SK-MEL-5 (cell line): ENCODE measurements at regions not wholly inside any gene's neighbourhood (a gene's known extent, or its start where the extent isn't known, plus 50 kb on each side); places are given as distances from the start of the nearest gene placed in this dataset.
"Not testable (repeated sequence)": the region's sequence is repeated elsewhere in the genome, so short reads cannot be mapped to it uniquely, and the experiment has no call there.

Experiments used
- DNase-seq: peaks from one replicate; pipeline ENCODE4 v3.0.0-alpha.2; 2016; ENCODE audit warnings: low read depth, low spot score
- in situ Hi-C: cut with HindIII; loops from 2 replicates; pipeline ENCODE4 v1.10.0; 2016; ENCODE audit warnings: low sequenced_read_pairs, high pct_unique_total_duplicates, low pct_unique_long_range_greater_than_20kb

GRCh38 chr18:75735291-75735690, 307.8 kb upstream of the SMIM21 start:
- in situ Hi-C loops, result no loop called here
- no peak for DNase-seq

GRCh38 chr18:75730249-75730648, 302.7 kb upstream of the SMIM21 start:
- in situ Hi-C loops, result no loop called here
- DNase-seq, result no peak

GRCh38 chr18:75728621-75729020, 301.1 kb upstream of the SMIM21 start:
- in situ Hi-C loops, result no loop called here
- DNase-seq, result no peak

GRCh38 chr18:75727456-75727855, 300.0 kb upstream of the SMIM21 start:
- in situ Hi-C loops, result no loop called here
- peak; percentile 64 for DNase-seq

DNA sequence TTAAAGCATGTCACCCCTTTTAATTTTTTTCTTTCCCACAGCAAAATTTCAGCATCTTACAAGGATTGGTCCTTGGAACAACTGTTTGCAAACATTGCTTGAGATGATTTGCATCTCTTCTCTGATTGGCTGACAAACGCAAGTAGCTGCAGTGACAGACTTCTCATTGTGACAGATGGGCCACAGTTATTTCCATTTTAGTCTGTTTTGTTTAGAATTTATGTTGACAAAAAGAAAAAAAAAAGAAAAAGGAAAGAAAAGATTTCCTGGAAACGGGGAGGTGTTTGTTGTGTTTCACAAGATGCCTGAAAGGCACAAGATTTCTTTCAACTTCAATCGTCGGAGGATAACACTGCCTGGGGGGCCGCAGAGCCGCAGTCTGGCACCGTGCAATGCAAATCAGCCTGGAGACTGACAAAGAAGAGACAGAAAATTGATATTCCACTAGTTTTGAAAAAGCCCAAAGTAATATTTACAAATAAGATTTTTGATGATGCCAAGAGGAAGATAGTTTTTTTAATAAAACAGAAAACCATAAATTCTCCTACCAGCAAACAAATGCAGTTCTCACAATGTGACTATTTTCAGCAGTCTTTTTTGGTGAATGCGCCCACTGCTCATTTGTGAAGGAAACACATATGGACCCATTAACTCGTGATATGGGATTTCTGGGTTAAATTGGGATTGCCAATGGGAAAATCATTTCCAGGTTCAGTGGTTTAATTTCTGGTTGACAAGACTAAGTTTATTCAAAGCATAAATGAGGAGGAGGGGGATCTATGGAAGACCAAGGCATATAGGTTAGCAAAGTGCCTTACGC, 296.2 kb upstream of the SMIM21 start:
- DNase-seq, result no peak
- in situ Hi-C loops, result no loop called here

- in situ Hi-C loops, result no loop called here
Observed at GRCh38 chr18:75714766-75715165, 287.3 kb upstream of the SMIM21 start.

GRCh38 chr18:75712124-75712867, 284.8 kb upstream of the SMIM21 start:
- in situ Hi-C loops, result not testable (repeated sequence)
- peak; percentile 40 for DNase-seq

More at GRCh38 chr18:75714766-75715165, 287.3 kb upstream of the SMIM21 start:
- DNase-seq, result no peak

GRCh38 chr18:75700561-75700960, 273.1 kb upstream of the SMIM21 start:
- in situ Hi-C loops, result no loop called here
- no peak for DNase-seq

GRCh38 chr18:75698861-75699260, 271.4 kb upstream of the SMIM21 start:
- in situ Hi-C loops, result no loop called here
- no peak for DNase-seq

DNA sequence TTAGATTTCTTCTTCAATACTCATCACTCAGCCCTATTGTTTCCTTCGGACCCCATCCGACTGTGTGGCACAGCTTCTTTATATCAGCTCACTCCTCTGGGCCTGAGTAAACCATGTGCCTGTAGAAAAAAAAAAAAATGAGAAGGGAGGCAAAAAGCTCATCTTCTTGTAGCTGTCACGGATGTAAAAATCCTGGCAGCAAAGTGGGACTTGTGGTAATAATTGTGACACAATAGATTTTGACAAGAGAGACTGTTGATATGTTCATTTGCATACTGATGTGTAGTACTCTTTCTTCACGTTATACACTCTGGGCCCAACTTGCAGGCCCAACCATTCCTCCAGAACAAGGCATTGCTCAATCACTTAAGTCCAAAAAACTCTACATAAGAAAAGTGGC, 270.0 kb upstream of the SMIM21 start:
- in situ Hi-C loops, result no loop called here
- DNase-seq, result no peak

DNA sequence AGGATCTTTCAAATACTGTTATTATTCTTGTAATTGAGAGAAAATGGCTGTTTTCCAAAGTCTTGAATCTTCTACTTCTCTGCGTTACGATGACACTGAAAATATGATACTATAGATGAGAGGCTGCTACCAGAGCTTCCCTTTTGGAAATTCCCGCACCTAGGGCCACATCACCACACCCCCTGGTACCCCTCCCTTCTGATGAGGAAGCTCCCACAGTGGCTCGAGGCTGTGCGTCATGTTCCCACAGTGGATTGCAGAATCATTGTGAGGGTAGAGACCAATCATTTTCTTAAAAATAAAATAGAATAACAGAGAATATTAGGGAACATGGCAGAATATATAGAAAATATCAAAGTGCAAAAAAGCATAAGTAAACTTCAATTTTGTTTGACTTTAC, 268.9 kb upstream of the SMIM21 start:
- no peak for DNase-seq
- in situ Hi-C loops, result no loop called here

GRCh38 chr18:75694292-75694691, 266.8 kb upstream of the SMIM21 start:
- in situ Hi-C loops, result no loop called here
- DNase-seq, result no peak

DNA sequence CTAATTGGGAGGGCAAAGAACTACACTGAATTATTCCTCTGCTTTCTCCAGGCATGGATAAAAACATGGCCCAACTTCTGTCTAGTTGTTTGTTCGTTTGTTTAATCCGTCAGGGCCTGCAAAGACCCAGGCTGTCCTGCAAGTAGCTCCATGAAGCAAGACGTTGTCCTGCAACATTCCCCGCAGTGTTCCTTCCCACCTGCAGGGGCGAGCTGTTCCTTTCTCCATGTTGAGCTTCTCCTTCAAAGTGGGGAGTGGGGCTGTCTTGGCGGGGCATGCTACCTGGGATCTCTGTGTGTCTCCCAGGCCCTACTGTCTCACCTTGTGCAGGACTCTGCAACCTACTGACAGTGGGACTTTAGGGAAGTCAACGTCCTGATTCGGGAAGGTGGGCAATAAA, 264.0 kb upstream of the SMIM21 start:
- in situ Hi-C loops, result no loop called here

GRCh38 chr18:75690283-75690682, 262.8 kb upstream of the SMIM21 start:
- in situ Hi-C loops, DNase-seq: not testable (repeated sequence)

More for the DNA sequence above, 264.0 kb upstream of the SMIM21 start:
- DNase-seq, result no peak

DNA sequence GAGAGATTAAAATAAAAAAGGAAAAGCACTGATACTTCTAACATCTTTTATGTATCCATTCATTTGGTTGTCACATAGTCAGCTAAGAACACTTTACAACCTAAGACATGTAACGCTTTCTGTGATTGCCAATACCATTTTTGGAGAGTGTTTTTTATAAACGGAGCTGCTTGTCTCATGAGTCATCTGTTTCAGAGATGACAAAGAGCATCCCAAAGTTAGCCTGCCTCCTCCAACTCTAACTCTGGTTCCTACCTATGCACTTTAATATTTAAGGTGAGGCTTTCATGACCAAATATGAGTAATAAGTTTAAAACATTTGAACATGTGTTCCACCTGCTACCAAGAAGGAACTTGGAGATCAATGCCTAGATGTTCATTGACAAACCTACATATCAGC, 260.1 kb upstream of the SMIM21 start:
- no peak for DNase-seq

DNA sequence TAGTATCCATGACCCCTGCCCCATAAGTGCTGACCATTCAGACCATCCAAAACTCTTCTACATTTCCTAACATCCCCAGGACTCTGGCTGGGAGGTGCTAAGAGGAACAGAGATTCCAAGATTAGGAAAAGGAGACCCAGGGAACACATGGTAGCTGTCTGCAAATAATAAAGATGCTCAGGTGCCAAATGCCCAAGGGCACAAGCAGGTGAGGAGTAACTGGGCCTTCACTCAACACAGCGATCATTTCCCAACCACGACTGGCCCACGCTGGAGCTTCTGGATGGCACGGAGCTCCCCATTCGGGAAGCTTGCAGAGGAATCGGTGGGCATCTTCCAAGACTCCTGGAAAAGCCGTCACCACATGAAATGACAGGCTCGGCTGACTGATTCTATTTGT, 255.9 kb upstream of the SMIM21 start:
- in situ Hi-C loops, result no loop called here
- no peak for DNase-seq

More for the DNA sequence above, 260.1 kb upstream of the SMIM21 start:
- in situ Hi-C loops, result no loop called here

GRCh38 chr18:75681538-75682115, 254.1 kb upstream of the SMIM21 start:
- no peak for DNase-seq
- in situ Hi-C loops, result no loop called here

DNA sequence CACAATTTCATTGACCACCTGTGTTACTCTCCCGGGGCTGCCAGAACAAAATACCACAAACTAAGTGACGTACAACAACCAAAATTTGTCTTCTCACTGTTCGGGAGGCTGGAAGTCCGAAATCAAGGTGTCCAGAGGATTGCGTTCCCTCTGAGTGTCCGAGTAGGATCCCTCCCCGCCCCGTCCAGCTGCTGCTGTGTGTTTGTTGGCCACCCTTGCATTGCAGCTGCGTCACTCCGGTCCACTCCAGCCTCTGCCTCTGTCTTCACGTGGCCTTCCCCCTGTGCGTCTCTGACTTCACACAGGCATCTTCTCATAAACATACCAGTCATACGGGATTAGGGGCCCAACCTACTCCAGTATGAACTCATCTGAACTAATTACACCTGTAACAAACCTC, 251.8 kb upstream of the SMIM21 start:
- DNase-seq, result no peak
- in situ Hi-C loops, result no loop called here

DNA sequence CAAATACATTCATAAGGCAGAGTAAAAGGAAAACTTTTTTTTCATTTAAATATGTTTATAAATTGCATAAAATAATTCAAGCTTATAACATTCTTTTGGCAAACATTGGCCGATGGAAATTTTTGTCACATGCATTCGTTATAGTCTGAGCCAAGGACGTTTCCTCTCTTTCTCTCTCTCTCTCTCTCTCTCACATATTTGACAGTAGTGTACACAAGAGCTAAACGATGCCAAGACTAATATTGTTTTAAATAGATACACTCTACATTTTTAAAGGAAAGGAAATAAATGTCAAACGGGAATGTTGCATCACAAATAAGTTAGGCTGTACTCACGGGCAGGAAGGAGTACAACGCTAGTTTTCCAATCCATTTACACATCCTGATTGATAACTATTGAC, 251.1 kb upstream of the SMIM21 start:
- no peak for DNase-seq

More for the DNA sequence above, 251.1 kb upstream of the SMIM21 start:
- in situ Hi-C loops, result no loop called here
